ENCODE measurements at regions not wholly inside any gene's neighbourhood (a gene's known extent, or its start where the extent isn't known, plus 50 kb on each side); places are given as distances from the start of the nearest gene placed in this dataset.
"Not testable (repeated sequence)": the region's sequence is repeated elsewhere in the genome, so short reads cannot be mapped to it uniquely, and the experiment has no call there.

DNA sequence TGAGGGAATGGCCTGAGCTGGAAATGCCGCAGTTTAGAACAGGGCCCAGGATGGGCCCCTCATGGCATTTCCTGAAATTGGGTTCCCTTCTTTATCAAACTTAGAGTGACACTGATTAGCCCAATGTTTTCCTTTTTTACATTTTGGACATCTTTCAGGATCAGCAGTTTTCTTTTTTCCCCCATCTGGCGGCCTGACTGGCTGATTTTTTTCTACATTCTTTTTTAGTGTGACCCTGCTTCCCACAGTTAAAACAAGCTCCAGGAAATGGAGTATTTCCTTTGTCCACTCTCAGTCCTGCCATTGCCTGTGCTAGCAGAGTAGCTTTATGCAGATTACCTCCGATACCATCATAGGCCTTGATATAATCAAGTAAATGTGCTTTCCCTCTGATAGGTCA lies 185.8 kb upstream of the IGF1 start:
- not testable (repeated sequence) for DNase-seq (ENCODE audit: low spot score)

DNA sequence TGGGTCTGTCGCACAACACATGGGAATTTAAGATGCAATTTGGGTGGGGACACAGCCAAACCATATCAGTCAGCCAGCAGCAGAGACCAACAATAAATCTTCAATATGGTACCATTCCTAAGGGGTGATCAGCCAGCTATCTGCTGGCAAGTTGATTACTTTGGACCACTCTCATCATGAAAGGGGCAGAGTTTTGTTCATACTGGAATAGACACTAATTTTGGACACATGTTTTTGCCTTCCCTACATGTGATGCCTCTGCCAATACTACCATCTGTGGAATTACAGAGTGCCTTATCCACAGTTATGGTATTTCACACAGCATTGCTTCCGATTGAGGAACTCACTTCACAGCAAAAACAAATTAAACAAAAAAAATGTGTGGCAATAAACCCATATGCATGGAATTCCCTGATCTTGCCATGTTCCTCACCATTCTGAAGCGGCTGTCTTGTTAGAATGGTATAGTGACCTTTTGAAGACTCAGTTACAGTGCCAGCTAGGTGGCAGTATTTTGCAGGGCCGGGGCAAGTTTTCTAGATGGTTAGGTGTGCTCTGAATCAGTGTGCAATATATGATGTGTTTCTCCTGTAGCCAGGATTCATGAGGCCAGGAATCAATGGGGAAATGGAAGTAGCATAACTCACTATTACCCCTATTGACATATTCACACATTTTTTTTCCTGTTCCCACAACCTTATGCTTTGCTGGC lies 179.0 kb upstream of the IGF1 start:
- DNase-seq (ENCODE audit: low spot score) = no peak

DNA sequence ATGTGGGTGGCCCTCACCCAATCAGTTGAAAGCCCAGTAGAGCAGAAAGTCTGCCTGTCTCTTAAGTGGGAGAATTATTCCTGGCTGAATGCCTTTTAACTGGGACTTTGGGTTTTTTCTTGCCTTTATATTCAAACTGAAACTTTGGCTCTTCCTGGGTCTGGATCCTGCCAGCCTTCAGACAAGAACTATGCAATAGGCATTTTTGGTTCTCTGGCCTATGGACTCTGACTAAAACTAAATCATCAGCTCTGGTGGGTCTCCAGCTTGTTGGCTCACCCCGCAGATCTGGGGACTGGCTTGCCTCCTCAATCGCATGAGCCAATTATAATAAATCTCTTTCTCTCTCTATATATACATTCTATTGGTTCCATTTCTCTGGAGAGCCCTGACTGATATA lies 173.0 kb upstream of the IGF1 start:
- no peak for DNase-seq (ENCODE audit: low spot score)

DNA sequence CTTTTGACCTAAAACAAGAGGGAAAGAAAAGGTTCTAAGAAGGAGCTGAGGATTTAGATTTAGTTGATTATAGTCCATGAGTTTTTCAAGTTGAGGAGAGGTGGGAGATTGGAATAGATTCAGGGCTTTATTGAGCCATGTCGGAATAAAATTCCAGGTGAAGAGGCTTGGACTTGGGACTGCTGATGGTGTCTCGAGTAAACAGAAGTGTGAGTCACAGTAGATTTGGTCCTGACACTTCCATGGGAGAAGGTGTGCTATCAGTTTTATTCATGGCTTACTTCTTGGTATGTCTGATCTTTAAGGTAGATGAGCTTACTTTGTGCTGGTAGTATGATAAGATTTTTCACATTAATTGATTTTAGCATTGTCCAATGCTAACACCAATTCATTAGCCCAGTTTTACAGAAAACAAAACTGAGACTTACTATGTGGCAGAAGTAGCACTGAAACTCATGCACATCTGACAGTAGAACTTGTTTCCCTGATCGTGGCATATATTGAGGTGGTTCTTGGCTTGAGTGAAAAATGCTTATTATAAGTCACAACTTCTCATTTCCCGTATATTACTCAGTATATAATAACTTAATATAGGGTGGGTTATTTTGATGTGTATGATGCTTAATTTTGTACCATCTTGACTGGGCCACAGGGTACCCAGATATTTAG lies 172.4 kb upstream of the IGF1 start:
- DNase-seq (ENCODE audit: low spot score) = no peak

DNA sequence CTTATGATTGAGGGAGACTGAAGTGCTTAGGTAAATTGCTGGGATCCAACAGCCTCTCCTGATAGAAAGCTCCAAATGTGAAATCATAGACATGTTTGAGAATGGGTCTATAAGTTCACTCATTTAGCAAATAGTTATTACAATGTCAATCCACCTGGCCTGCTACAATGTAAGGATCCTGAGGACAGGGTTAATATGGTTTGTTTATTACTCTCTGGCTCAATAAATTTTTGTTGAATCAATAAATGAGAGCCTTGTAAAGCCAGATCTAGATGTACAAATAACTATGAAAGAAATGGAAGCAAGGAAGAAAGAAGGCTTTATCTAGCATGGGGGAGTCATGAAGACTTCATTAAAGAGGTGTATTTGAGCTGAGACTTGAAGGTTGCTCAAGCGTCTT lies 165.6 kb upstream of the IGF1 start:
- no peak for DNase-seq (ENCODE audit: low spot score)

DNA sequence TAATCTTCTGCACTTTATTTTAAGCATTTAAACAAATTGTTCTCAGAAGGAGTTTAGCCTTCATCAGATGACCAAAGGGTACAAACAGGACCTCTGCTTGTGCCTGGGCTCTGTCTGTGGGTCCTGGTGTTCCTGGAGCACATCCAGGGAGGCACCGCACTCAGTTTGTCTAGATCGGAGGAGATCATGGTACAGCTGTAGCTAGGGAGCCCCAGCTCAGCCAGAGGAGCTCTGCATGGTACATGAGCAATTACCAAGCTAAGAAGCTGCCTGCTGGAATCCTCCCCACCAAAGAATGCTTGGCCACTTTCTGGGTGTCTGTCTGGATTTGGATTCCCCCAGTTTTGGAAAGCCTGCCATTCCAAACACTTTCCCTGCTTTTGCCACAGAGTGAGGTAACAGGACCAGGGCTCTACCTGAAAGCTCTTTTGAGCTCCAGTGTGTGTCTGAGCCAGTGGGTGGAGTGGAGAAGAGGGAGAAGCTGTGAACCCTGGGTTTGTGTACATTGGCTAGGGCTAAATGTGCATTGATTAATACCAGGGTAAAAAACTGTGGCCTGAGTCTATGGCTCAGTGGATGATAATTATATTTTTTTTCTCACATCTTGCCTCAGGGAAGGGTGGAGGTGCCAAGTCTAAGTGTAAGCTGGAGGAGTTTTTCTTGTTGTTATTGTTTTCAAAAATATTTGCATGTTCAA lies 163.7 kb upstream of the IGF1 start:
- DNase-seq (ENCODE audit: low spot score) = no peak

DNA sequence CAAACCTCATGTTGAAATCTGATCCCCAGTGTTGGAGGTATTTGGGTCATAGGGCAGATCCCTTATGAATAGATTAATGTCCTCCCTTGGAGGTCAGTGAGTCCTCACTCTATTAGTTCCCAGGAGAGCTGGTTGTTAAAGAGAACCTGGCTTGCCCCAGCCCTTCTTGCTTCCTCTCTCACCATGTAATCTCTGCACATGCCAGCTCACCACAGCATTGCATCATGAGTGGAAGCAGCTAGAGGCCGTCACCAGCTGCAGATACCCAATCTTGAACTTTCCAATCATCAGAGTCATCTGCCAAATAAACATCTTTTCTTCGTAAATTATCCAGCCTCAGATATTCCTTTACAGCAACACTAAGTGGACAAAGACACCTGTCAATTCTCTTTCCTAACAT lies 161.8 kb upstream of the IGF1 start:
- no peak for DNase-seq (ENCODE audit: low spot score)

DNA sequence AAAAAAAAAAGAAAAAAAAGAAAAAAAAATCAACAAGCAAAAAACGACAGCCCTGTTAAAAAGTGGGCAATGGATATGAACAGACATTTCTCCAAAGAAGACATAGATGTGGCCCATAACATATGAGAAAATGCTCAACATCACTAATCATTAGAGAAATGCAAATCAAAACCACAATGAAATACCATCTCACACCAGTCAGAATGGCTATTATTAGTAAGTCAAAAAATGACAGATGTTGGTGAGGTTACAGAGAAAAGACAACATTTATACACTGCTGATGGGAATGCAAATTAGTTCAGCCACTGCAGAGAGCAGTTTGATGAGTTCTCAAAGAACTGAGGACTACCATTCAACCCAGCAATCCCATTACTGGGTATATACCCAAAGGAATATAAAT lies 160.3 kb upstream of the IGF1 start:
- not testable (repeated sequence) for DNase-seq (ENCODE audit: low spot score)

DNA sequence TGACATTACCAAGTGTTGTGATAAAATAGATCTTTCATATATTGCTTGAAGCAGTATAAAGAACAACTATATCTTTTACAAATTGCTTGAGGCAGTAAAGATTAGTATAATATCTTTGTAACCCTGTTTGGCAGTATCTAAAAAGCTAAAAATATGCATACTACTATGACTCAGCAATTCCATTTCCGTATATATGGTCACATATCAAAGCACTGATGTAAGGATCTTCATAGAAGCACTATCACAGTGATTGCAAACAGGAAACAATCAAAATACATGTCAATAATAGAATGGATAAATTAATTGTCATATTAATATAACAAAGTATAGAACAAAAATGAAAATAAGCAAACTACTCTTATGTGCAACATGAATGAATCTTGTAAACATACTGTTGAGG lies 158.4 kb upstream of the IGF1 start:
- no peak for DNase-seq (ENCODE audit: low spot score)

DNA sequence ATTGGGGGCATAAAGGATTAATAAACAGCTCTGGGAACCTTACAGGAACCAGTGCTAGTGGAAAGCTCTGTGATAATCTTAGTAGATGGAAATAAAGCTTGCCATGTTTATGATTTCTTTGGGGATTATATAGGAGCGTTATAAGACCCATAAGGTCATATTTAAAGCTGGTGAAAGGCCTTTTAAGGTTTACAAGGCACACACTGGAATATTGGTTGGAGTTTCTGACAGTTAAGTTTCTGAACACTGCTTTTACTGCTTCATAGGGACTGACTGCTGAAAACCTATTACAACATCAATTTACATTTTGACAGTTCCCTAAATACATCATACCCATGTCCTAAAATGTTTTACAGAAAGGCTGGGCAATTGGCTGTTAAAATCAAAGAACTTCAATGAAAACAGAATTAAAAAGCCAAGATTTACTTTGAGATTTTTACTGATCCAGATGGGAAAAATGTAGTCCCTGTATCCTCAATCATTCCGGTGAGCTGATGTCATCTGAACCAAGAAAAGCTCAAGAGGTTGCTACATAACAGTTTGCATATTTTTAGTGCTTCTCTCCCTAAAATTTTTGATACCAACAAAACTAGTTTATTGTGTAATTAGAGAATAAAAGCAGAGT lies 153.7 kb upstream of the IGF1 start:
- no peak for DNase-seq (ENCODE audit: low spot score)

DNA sequence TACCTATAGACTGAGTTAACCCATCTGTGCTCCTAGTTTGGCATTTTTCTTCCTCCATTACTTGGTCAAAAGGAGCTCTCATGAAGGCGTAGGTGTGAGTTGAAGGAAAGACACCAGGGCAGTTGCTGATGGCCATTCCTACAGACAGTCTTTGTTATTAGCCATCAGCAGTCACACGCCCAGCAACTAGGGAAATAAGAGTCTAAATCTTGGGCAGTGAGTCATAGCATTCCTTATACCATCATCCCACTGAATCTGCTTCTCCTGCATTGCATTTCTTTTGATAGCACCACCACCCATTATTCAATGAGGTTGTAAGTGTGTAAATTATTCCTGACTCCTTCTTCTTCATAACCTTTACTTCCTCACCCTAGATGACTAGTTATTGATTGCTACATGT lies 150.9 kb upstream of the IGF1 start:
- no peak for DNase-seq (ENCODE audit: low spot score)

DNA sequence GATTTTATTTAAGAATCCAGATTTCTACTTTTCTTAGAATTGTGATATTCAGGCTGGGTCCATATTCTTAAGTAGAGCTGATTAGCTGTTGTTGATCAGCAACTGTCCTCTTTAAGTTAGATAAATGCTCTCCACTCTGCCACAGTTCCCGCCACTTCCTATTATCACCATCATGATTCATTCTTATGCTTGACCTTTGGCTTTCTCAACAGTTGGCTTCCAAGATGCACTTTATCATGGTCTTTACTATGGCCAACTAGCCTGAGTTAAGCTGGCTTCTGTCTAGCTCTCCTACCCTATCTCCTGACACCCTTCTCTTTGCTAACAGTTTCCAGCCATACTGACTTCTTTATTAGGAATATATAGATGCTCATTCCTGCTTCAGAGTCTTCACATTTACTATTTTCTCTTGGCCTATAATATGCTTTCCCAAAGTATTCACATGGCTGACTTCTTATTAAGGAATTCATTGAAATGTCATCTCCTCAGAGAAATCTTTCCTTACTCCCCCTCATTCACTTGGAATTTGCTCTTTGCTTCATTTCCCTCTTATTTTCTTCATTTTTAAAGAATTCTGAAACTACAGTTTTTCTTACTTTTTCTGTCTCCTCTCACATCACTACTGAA lies 149.0 kb upstream of the IGF1 start:
- no peak for DNase-seq (ENCODE audit: low spot score)

DNA sequence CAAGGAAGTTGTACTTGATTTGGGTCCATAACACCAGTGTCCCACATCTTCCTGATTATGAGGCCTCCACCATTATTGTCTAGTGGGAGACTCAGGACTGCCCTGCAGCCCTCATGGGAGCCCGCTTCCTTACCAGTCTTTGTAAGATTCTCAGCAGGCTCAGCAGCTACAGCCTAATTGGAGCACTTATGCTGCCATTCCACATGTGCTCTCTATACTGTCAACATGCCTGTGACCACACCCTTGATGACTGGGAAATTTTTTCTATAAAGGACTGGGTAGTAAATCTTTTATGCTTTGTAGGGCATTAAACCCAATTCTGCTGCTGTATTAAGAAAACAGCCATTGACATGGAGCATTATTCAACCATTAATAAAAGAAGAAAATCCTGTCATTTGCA lies 145.5 kb upstream of the IGF1 start:
- DNase-seq (ENCODE audit: low spot score) = no peak

DNA sequence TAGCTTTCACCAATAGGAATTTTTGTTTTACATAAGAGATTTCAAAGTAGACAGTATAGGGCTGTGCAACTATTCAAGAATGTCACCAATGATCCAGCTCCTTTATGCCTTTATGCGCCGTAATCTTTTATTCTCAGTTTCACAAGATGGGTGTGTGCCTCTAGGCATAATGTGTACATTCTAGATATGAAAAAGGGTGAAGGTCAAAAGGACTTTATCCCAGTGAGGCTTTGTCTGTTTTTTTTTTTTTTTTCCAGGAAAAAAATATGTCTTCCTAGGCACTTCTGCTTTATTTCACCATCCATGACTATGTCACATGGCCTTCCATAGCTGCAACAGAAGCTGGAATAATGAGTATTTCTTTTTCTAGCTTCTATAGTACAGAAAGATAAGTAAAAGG lies 142.3 kb upstream of the IGF1 start:
- no peak for DNase-seq (ENCODE audit: low spot score)

DNA sequence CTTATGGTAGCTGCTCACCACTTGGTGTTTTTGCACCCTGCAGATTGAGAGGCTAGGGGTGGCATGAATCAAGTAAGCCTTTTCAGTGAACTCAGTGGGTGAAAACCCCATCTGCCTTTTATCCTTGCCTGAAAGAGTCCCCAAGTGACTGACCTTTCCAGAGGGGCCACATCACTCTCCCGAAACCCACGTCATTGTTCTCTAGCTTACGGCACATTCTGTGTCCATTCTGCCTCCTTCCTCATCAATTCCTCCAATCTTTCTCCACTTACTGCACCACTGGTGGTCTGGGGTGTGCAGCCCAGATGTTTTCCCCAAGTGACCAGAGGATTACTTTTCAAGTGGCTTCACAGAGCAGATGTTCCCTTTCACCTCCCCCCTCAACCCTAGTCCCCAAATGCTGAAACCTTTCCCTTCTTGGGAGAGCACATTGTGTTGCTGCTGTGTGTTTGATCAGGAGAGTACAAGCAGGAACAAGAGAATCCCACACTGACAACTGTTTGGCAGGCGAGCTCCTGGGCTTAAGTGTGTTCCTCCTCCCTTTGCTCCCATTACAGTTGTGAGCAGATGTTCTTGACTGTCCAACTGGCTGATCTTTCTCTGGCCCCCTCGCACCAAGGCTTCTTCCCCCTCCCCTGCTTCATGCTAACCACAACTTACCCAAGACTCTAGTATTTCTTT lies 138.0 kb upstream of the IGF1 start:
- no peak for DNase-seq (ENCODE audit: low spot score)

DNA sequence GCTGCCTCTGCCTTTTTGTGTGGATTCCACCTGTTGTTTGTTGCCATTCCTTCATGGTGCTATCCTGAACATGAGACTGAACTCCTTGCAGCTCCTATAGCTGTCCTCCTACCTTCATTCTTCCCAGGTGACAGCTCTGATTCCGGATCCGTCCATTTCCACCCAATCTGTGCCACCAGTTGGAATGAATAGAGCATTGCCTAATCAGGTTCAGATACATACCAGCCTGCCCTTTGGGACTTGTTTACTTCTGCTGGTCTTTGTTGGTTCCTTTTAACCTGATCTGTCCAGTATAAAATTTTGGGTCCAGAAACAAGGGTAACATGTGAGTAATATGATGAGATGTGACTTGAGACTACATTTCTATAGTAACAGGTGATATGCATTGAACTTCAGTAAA lies 136.3 kb upstream of the IGF1 start:
- DNase-seq (ENCODE audit: low spot score) = no peak

DNA sequence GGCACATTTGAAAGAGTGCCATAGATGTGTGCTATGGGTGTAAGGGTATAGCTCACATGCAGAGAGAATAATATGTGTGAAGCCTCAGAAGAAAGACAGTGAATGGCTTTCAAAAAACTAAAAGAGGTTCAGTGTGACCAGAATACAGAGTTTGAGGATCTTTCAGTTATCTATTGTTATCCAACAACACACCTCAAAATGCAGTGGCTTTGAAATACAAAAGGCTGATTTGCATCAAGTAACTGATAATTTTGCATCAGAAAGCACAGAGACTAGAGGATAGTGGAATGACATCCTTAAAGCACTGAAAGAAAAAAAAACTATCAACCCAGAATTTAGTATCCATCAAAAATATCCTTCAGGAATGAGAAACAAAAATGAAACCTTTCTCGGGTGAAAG lies 131.6 kb upstream of the IGF1 start:
- no peak for DNase-seq (ENCODE audit: low spot score)

DNA sequence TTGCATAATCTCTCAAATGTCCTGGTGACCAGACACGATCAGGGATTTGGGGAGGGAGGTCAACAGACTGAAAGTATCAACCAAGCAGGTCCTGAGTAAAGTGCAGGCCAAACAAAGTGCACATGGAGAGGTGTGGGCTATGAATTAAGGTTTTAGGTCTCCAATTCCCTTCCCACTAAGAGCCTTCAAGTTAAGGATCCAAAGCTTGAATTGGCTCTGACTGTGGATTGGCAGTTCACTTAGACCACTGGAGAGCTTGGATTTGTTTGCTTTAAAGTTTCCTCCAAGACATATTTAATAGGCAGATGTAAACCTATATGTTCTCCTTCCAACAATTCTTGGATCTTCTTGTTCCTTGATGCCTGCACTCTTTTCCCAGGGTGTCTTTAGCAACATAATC lies 129.6 kb upstream of the IGF1 start:
- no peak for DNase-seq (ENCODE audit: low spot score)

DNA sequence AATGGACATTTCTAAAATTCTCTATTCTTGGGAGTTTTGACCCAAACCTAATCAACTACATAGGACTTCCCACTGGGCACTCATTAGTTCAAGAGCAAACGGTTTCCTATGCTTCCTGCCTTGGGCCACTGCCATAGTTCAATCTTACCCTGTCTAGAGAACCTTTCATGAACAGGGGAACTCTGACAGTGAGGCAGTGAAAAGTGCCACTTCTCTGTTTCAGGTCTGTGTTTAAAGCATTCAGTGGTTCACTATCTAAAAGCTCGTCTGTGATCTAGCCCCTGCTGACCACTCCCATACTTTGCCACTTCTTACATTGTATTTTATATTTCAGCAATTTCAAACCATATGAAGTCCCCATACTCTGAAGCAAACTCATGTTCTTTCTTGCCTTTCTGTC lies 122.7 kb upstream of the IGF1 start:
- DNase-seq (ENCODE audit: low spot score) = no peak

DNA sequence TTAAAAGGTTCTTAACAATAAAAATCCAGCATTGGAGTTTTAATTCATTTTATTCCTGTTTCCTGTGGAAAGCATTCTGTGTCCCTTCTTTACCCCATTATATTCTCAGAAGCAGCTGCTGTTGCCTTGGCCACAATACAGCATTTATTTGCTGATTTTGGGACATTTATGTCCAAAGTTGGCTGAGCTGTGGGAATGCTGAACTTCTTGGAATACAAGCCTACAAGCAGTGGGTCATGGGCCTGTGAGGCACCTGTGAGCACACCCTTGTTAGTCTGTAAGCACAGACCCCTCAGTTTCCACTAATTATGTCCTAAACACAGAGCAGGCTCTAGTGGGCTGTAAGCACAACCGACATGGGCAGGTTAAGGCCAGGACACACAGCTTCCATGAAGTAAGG lies 122.2 kb upstream of the IGF1 start:
- no peak for DNase-seq (ENCODE audit: low spot score)

DNA sequence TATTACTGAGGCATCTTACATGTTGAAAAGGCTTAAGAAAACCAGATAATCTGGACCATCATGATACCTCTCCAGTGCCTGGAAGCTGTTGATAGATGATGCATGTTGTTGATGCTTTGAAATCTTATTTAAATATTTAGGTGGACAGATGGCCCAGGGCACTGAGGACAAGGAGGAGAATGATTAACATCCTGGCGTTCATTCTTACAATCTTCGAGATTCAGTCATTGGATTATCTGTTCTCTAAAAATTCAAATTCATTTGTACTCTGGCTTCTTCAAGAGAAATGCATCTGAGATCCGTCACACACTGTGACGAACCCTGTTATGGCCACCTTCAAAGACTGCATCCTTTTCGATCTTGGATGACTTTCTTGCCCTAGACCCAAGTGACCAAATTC lies 121.3 kb upstream of the IGF1 start:
- no peak for DNase-seq (ENCODE audit: low spot score)

DNA sequence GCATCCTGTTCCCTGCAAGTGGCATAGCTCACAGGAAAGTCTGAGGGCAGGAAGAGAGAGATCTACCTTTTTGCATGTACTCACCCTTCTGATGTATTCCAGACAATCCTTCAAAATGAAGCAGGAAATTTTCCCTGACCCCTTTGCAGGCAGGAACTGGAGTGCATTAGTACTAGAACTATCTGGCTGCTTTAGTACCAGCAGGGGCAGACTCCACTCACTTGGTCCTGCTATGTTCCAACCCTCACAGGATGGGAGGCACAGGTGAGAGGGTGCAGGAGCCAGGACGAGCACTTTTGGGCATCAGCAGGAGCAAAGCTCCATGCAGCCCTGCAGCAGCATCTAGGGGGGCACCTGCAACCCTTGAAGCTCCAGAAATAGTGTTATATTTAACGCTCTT lies 116.3 kb upstream of the IGF1 start:
- no peak for DNase-seq (ENCODE audit: low spot score)

Data from activated CD4-positive, alpha-beta T cell treated with anti-CD3 and anti-CD28 coated beads, Interleukin-2, Interleukin-4, amounts not matched to agents 100 ng/mL and 50 ng/mL, durations not matched to agents 16 hours and 8 hours (primary cell).